K562 (cell line): ENCODE measurements at regions not wholly inside any gene's neighbourhood (a gene's known extent, or its start where the extent isn't known, plus 50 kb on each side); places are given as distances from the start of the nearest gene placed in this dataset.

ENCODE experiments used
- ATAC-seq: fragments of 200-7000 bp; cut with Tn5 transposase; 3 replicates; pipeline ENCODE4 v1.9.1; 2020; ENCODE audit warnings: moderate library complexity
- BruUV-seq: library from RNA; stranded (reverse); fragments of 400-500 nt; replicated peaks from 2 replicates; lab custom pipeline; 2021; lab: Mats Ljungman, UMichigan
- CTCF ChIA-PET: fragments of 300-600 bp; formaldehyde crosslinking; extraction: SDS; loops from one replicate; lab custom pipeline; 2021; ENCODE audit warnings: low intra/inter-chr PET ratio; lab: Yijun Ruan, JAX
- POLR2A ChIA-PET: fragments of 300-600, 350-650 bp; sonication (Branson Sonifier 250); formaldehyde crosslinking; extraction: SDS; loops from one replicate; lab custom pipeline; 2021; ENCODE audit warnings: antibody characterized with exemption, inconsistent platforms; lab: Yijun Ruan, JAX
- DNase-seq, 4 experiments: peaks; one replicate each; pipeline versions ENCODE4 v3.0.0 to v3.0.0-alpha.2; 2011 to 2018; ENCODE audit warnings: low spot score in 3 of 4, mixed read lengths in 3 of 4; ENCODE audit errors: extremely low read depth in 1 of 4
- FAIRE-seq: peaks from 2 replicates; lab custom pipeline; 2011; peaks lifted over from hg19 to GRCh38; lab: Jason Lieb, UNC
- H2AFZ ChIP-seq: 2 replicates; pipeline ENCODE4 v1.6.0; 2011; ENCODE audit warnings: low read depth, low read length, control low read depth, inconsistent platforms
- H3K27ac ChIP-seq: fragments of 200-600 bp; 3 replicates; pipeline ENCODE4 v1.8.0; 2011; ENCODE audit warnings: low read depth, mild to moderate bottlenecking, control low read depth, inconsistent platforms, low read length, moderate library complexity, mixed read lengths; ENCODE audit errors: extremely low read depth
- H3K27me3 ChIP-seq, 2 experiments: fragments of 300-600 bp in 1 of 2; 2 replicates in 1 of 2; 3 replicates in 1 of 2; pipeline versions ENCODE4 v1.6.0 to v1.8.0; 2011; ENCODE audit warnings: inconsistent platforms in 2 of 2, low read length in 2 of 2, mild to moderate bottlenecking in 1 of 2, mixed read lengths in 1 of 2, moderate library complexity in 1 of 2; ENCODE audit not compliant: control insufficient read depth in 2 of 2, insufficient read depth in 2 of 2
- H3K36me3 ChIP-seq: fragments of 300-600 bp; 3 replicates; pipeline ENCODE4 v1.8.0; 2011; ENCODE audit warnings: mild to moderate bottlenecking, low read length, inconsistent platforms; ENCODE audit not compliant: control insufficient read depth, insufficient read depth
- H3K4me1 ChIP-seq, 2 experiments: fragments of 200-600 bp in 1 of 2; replicated peaks in 1 of 2; 2 replicates in 1 of 2; 3 replicates in 1 of 2; pipeline versions ENCODE4 v1.5.1 to v1.8.0; 2011; ENCODE audit warnings: inconsistent platforms in 2 of 2, low read length in 2 of 2, mild to moderate bottlenecking in 1 of 2, mixed read lengths in 1 of 2, moderate library complexity in 1 of 2; ENCODE audit not compliant: control insufficient read depth in 2 of 2, insufficient read depth in 2 of 2
- H3K4me2 ChIP-seq: 2 replicates; pipeline ENCODE4 v1.6.1; 2011; ENCODE audit warnings: low read length, control low read depth, inconsistent platforms, mixed read lengths; ENCODE audit not compliant: insufficient read depth
- H3K4me3 ChIP-seq: fragments of 200-600 bp; sonication (generic), shearing (Covaris generic); 2 replicates; pipeline ENCODE4 v1.5.1; 2016; ENCODE audit warnings: control low read depth, inconsistent platforms
- H3K79me2 ChIP-seq: fragments of 200-600 bp; 3 replicates; pipeline ENCODE4 v1.8.0; 2011; ENCODE audit warnings: low read length, inconsistent platforms; ENCODE audit not compliant: control insufficient read depth, insufficient read depth
- H3K9ac ChIP-seq, 2 experiments: 2 replicates each; pipeline versions ENCODE4 v1.6.0 to v1.6.1; 2011; ENCODE audit warnings: low read depth in 2 of 2, low read length in 2 of 2, control low read depth in 1 of 2, inconsistent platforms in 1 of 2, mild to moderate bottlenecking in 1 of 2, mixed read lengths in 1 of 2; ENCODE audit not compliant: insufficient read depth in 1 of 2
- H3K9me1 ChIP-seq: one replicate; pipeline ENCODE4 v1.6.0; 2011; ENCODE audit warnings: inconsistent platforms, mild to moderate bottlenecking, low read length, moderate library complexity; ENCODE audit not compliant: control insufficient read depth, insufficient read depth
- H3K9me3 ChIP-seq: replicated peaks from 2 replicates; pipeline ENCODE4 v1.5.1; 2011; ENCODE audit warnings: low read depth, low read length, inconsistent platforms; ENCODE audit not compliant: control insufficient read depth, insufficient read depth
- H4K20me1 ChIP-seq: replicated peaks from 2 replicates; pipeline ENCODE4 v1.6.1; 2011; ENCODE audit warnings: low read length, inconsistent platforms, mixed read lengths; ENCODE audit not compliant: control insufficient read depth, insufficient read depth
- CXXC5 ChIP-seq: fragments of 250-450 bp; sonication (Bioruptor Pico); IDR thresholded peaks from 2 replicates; pipeline ENCODE4 v1.8.0; 2022; ENCODE audit warnings: inconsistent platforms, mild to moderate bottlenecking, moderate library complexity
- ELF2 ChIP-seq: fragments of 250-450 bp; sonication (Bioruptor Pico); IDR thresholded peaks from 2 replicates; pipeline ENCODE4 v1.5.0; 2021; ENCODE audit warnings: mild to moderate bottlenecking
- HSF4 ChIP-seq: fragments of 250-450 bp; sonication (Bioruptor Pico); IDR thresholded peaks from 2 replicates; pipeline ENCODE4 v2.1.2; 2022; ENCODE audit warnings: mild to moderate bottlenecking, moderate library complexity, borderline replicate concordance
- MYBL2 ChIP-seq, 2 experiments: fragments of 450-650 bp in 1 of 2; sonication (generic) in 1 of 2; formaldehyde crosslinking in 1 of 2; IDR thresholded peaks; 2 replicates each; pipeline versions ENCODE4 v1.6.1 to v1.8.1; 2017 to 2022; ENCODE audit warnings: borderline replicate concordance in 1 of 2, inconsistent platforms in 1 of 2, low read depth in 1 of 2, mild to moderate bottlenecking in 1 of 2, missing genetic modification reagents in 1 of 2, moderate library complexity in 1 of 2
- NFE2 ChIP-seq: IDR thresholded peaks from 2 replicates; pipeline ENCODE4 v1.6.1; 2014; ENCODE audit warnings: antibody characterized with exemption, low read depth
- NR1H2 ChIP-seq: sonication (generic); formaldehyde crosslinking; IDR thresholded peaks from 2 replicates; pipeline ENCODE4 v1.4.0; 2020; ENCODE audit warnings: mild to moderate bottlenecking, missing genetic modification reagents
- SMC3 ChIP-seq: conservative IDR thresholded peaks from 2 replicates; pipeline ENCODE4 v1.6.1; 2011; ENCODE audit warnings: low read depth, low read length, improper control_type of control experiment; ENCODE audit not compliant: insufficient read depth
- SRSF9 ChIP-seq: fragments of 200-400 bp; formaldehyde crosslinking; IDR thresholded peaks from 2 replicates; pipeline ENCODE4 v1.6.1; 2017; ENCODE audit warnings: low read depth, low read length, borderline replicate concordance
- TOE1 ChIP-seq, 2 experiments: fragments of 450-650 bp in 1 of 2; sonication (generic) in 1 of 2; formaldehyde crosslinking in 1 of 2; IDR thresholded peaks; 2 replicates each; pipeline versions ENCODE4 v1.7.1 to v1.8.0; 2016 to 2022; ENCODE audit warnings: borderline replicate concordance in 2 of 2, mild to moderate bottlenecking in 2 of 2, antibody characterized with exemption in 1 of 2, inconsistent platforms in 1 of 2, low read depth in 1 of 2, missing genetic modification reagents in 1 of 2, moderate library complexity in 1 of 2
- ZNF277 ChIP-seq: fragments of 250-450 bp; sonication (Bioruptor Pico); IDR thresholded peaks from 2 replicates; pipeline ENCODE4 v1.8.0; 2022; ENCODE audit warnings: inconsistent platforms, mild to moderate bottlenecking, moderate library complexity, borderline replicate concordance
- ZNF407 ChIP-seq: fragments of 450-650 bp; IDR thresholded peaks from 2 replicates; pipeline ENCODE4 v1.6.1; 2016; ENCODE audit warnings: low read depth
- ZNF780A ChIP-seq: fragments of 250-450 bp; sonication (Bioruptor Pico); IDR thresholded peaks from 2 replicates; pipeline ENCODE4 v1.5.0; 2021; ENCODE audit warnings: mild to moderate bottlenecking
- WGBS: fragments of 100-300 bp; shearing (Covaris generic); methylation state at CpG from one replicate; pipeline ENCODE4 v1.1.6; 2016; ENCODE audit warnings: low coverage, mixed read lengths; ENCODE audit not compliant: insufficient coverage; ENCODE audit errors: missing lambda C conversion rate; 5-methylcytosine and 5-hydroxymethylcytosine counted together
- in situ Hi-C: fragments of 300-500 bp; cut with MboI; formaldehyde crosslinking; loops from 4 replicates; pipeline ENCODE4 v1.15.0; 2018; ENCODE audit warnings: inconsistent platforms, mixed read lengths
- intact Hi-C: fragments of 100-400 bp; cut with micrococcal nuclease; formaldehyde crosslinking; loops from 2 replicates; pipeline ENCODE4 v1.14.2; 2022

GRCh38 chr11:81331088-81331487 is 1402.6 kb downstream of the FAM181B start (continued):
- TF ChIP-seq TOE1 (IDR thresholded peaks at IDR 0.05; ENCODE audit: borderline replicate concordance) (no peak), TOE1 (CRISPR knock-in tag; IDR thresholded peaks at IDR 0.05; ENCODE audit: borderline replicate concordance, low read depth) (no peak), MYBL2 (IDR thresholded peaks at IDR 0.05; ENCODE audit: low read depth) (no peak), MYBL2 (CRISPR knock-in tag; IDR thresholded peaks at IDR 0.05; ENCODE audit: borderline replicate concordance) (no peak), ZNF780A (no peak), NFE2 (no peak), NR1H2 (CRISPR knock-in tag) (no peak), SRSF9 (no peak), ELF2 (CRISPR knock-in tag) (no peak), CXXC5 (no peak), ZNF277 (CRISPR knock-in tag) (no peak)

GRCh38 chr11:81303038-81303664 is 1430.5 kb downstream of the FAM181B start:
- no peaks in the 10 kb centered on the region for H3K27me3 ChIP-seq
- ChIA-PET POLR2A (no interaction called here), CTCF (no interaction called here)
- DNase-seq (no peak), FAIRE-seq (no peak), ATAC-seq (no peak)
- H4K20me1 ChIP-seq: no peaks in the 10 kb centered on the region
- BruUV-seq: no TSS peak
- no peaks in the 10 kb centered on the region for H3K9me1 ChIP-seq
- H3K9ac ChIP-seq: no peak overlapping the region
- H3K27ac ChIP-seq: no peak overlapping the region
- H3K4me1 ChIP-seq: no peaks in the 10 kb centered on the region
- H3K9me3 ChIP-seq: no peaks in the 10 kb centered on the region
- no peaks in the 10 kb centered on the region for H3K36me3 ChIP-seq
- intact Hi-C loops (no loop called here), in situ Hi-C loops (no loop called here)
- H3K4me2 ChIP-seq: no peak overlapping the region
- 4% methylated on average over 5 of the region's 5 CpGs for WGBS
- no peaks in the 10 kb centered on the region for H3K79me2 ChIP-seq
- H2AFZ ChIP-seq: no peak overlapping the region
- H3K4me3 ChIP-seq: no peak overlapping the region
- no peak for TF ChIP-seq HSF4 (CRISPR knock-in tag)
- no peak for TF ChIP-seq ZNF407
- no peak for TF ChIP-seq SMC3
